ENCODE measurements at regions not wholly inside any gene's neighbourhood (a gene's known extent, or its start where the extent isn't known, plus 50 kb on each side); places are given as distances from the start of the nearest gene placed in this dataset.

GRCh38 chr4:58451707-58452106 lies 1341.5 kb upstream of the IGFBP7 start:
- ChIA-PET CTCF (no interaction called here), POLR2A (no interaction called here)
- Histone ChIP-seq H3K36me3 (ENCODE audit: control insufficient read depth in 2 of 2, insufficient read depth in 1 of 2, low read length in 2 of 2) (no peaks in the 10 kb centered on the region), H3K4me1 (ENCODE audit: control insufficient read depth, insufficient read depth, low read length) (no peaks in the 10 kb centered on the region), H3K4me3 (ENCODE audit: low read depth, low read length) (no peak overlapping the region), H3K9me3 (ENCODE audit: control insufficient read depth, insufficient read depth, low read depth, low read length) (no peaks in the 10 kb centered on the region), H3K27ac (ENCODE audit: extremely low read depth, low read depth, low read length) (no peak overlapping the region)
- TF ChIP-seq ZNF140 (tag by site-specific recombination; IDR thresholded peaks at IDR 0.05) = no peak
- no peak for TF ChIP-seq ZNF239 (tag by site-specific recombination; IDR thresholded peaks at IDR 0.05)
- no peak for TF ChIP-seq ZNF211 (tag by site-specific recombination; IDR thresholded peaks at IDR 0.05; ENCODE audit: low read depth)
- TF ChIP-seq ZNF404 (tag by site-specific recombination; IDR thresholded peaks at IDR 0.05) = no peak
- TF ChIP-seq ZNF2 (tag by site-specific recombination; IDR thresholded peaks at IDR 0.05) = no peak
- no peak for TF ChIP-seq CTCF (tag by site-specific recombination; IDR thresholded peaks at IDR 0.05)
- no peak for TF ChIP-seq ZSCAN5A (tag by site-specific recombination; IDR thresholded peaks at IDR 0.05)
- TF ChIP-seq ZNF677 (tag by site-specific recombination; IDR thresholded peaks at IDR 0.05) = no peak
- TF ChIP-seq ZNF146 (tag by site-specific recombination; IDR thresholded peaks at IDR 0.05) = no peak
- TF ChIP-seq, protein P1, sequence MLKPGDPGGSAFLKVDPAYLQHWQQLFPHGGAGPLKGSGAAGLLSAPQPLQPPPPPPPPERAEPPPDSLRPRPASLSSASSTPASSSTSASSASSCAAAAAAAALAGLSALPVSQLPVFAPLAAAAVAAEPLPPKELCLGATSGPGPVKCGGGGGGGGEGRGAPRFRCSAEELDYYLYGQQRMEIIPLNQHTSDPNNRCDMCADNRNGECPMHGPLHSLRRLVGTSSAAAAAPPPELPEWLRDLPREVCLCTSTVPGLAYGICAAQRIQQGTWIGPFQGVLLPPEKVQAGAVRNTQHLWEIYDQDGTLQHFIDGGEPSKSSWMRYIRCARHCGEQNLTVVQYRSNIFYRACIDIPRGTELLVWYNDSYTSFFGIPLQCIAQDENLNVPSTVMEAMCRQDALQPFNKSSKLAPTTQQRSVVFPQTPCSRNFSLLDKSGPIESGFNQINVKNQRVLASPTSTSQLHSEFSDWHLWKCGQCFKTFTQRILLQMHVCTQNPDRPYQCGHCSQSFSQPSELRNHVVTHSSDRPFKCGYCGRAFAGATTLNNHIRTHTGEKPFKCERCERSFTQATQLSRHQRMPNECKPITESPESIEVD (tag by site-specific recombination; IDR thresholded peaks at IDR 0.05) = no peak
- TF ChIP-seq ZBTB48 (tag by site-specific recombination; IDR thresholded peaks at IDR 0.05) = no peak
- no peak for TF ChIP-seq SALL2 (tag by site-specific recombination; IDR thresholded peaks at IDR 0.05; ENCODE audit: borderline replicate concordance)
- TF ChIP-seq ZNF830 (tag by site-specific recombination; IDR thresholded peaks at IDR 0.05; ENCODE audit: low read depth) = no peak
- no peak for TF ChIP-seq ZNF560 (tag by site-specific recombination; IDR thresholded peaks at IDR 0.05; ENCODE audit: borderline replicate concordance)

DNA sequence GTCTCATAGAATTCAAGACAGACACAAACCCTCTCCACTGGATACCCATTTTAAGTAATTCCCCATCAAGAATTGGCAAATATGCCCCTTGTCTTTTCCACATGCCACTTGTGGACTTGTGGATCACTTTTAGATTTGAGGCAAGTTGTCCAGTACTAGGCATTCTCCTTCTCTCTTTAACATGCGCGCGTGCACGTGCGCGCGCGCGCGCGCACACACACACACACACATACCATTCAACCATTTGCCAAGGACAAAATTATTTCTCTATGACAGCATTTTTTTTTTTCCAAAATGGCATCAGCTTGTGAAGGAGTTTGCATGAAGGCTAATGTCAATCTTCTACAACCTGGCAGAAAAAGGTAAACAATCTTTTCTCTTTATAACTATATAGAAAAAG lies 1325.7 kb upstream of the IGFBP7 start:
- ChIA-PET POLR2A (no interaction called here), CTCF (no interaction called here)
- Histone ChIP-seq H3K4me1 (ENCODE audit: control insufficient read depth, insufficient read depth, low read length) (no peaks in the 10 kb centered on the region), H3K27ac (ENCODE audit: extremely low read depth, low read depth, low read length) (no peak overlapping the region), H3K9me3 (ENCODE audit: control insufficient read depth, insufficient read depth, low read depth, low read length) (no peaks in the 10 kb centered on the region), H3K4me3 (ENCODE audit: low read depth, low read length) (no peak overlapping the region), H3K36me3 (ENCODE audit: control insufficient read depth in 2 of 2, insufficient read depth in 1 of 2, low read length in 2 of 2) (no peaks in the 10 kb centered on the region)
- TF ChIP-seq ZNF747 (tag by site-specific recombination; IDR thresholded peaks at IDR 0.05) (no peak), ZNF548 (tag by site-specific recombination; IDR thresholded peaks at IDR 0.05) (no peak), ZNF692 (tag by site-specific recombination; IDR thresholded peaks at IDR 0.05) (no peak), ZFP41 (tag by site-specific recombination; IDR thresholded peaks at IDR 0.05; ENCODE audit: borderline replicate concordance) (no peak), ZNF24 (tag by site-specific recombination; IDR thresholded peaks at IDR 0.05) (no peak), ZNF660 (tag by site-specific recombination; IDR thresholded peaks at IDR 0.05) (no peak), ZNF704 (tag by site-specific recombination; IDR thresholded peaks at IDR 0.05) (no peak), ZBTB20 (tag by site-specific recombination; IDR thresholded peaks at IDR 0.05) (no peak), FEZF1 (tag by site-specific recombination; IDR thresholded peaks at IDR 0.05) (no peak), ZNF514 (tag by site-specific recombination; IDR thresholded peaks at IDR 0.05) (no peak), ZBTB7A (tag by site-specific recombination; IDR thresholded peaks at IDR 0.05; ENCODE audit: low read depth) (no peak), ZNF223 (tag by site-specific recombination; IDR thresholded peaks at IDR 0.05) (no peak)
- TF ChIP-seq, protein P2, sequence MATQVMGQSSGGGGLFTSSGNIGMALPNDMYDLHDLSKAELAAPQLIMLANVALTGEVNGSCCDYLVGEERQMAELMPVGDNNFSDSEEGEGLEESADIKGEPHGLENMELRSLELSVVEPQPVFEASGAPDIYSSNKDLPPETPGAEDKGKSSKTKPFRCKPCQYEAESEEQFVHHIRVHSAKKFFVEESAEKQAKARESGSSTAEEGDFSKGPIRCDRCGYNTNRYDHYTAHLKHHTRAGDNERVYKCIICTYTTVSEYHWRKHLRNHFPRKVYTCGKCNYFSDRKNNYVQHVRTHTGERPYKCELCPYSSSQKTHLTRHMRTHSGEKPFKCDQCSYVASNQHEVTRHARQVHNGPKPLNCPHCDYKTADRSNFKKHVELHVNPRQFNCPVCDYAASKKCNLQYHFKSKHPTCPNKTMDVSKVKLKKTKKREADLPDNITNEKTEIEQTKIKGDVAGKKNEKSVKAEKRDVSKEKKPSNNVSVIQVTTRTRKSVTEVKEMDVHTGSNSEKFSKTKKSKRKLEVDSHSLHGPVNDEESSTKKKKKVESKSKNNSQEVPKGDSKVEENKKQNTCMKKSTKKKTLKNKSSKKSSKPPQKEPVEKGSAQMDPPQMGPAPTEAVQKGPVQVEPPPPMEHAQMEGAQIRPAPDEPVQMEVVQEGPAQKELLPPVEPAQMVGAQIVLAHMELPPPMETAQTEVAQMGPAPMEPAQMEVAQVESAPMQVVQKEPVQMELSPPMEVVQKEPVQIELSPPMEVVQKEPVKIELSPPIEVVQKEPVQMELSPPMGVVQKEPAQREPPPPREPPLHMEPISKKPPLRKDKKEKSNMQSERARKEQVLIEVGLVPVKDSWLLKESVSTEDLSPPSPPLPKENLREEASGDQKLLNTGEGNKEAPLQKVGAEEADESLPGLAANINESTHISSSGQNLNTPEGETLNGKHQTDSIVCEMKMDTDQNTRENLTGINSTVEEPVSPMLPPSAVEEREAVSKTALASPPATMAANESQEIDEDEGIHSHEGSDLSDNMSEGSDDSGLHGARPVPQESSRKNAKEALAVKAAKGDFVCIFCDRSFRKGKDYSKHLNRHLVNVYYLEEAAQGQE (tag by site-specific recombination; IDR thresholded peaks at IDR 0.05) = no peak
